GM19239 (cell line): ENCODE measurements at regions not wholly inside any gene's neighbourhood (a gene's known extent, or its start where the extent isn't known, plus 50 kb on each side); places are given as distances from the start of the nearest gene placed in this dataset.

Experiments used
- DNase-seq: peaks from one replicate; pipeline ENCODE4 v3.0.0; 2011; ENCODE audit warnings: low spot score; ENCODE audit not compliant: insufficient read length
- FAIRE-seq: peaks from 2 replicates; lab custom pipeline; 2011; peaks lifted over from hg19 to GRCh38; lab: Jason Lieb, UNC

GRCh38 chr20:53711333-53712211, 117.9 kb upstream of the ZNF217 start:
- DNase-seq = no peak
- FAIRE-seq = no peak

GRCh38 chr20:53708129-53708968, 114.7 kb upstream of the ZNF217 start:
- FAIRE-seq (peak; percentile 84), DNase-seq (no peak)

GRCh38 chr20:53707371-53708055, 113.9 kb upstream of the ZNF217 start:
- DNase-seq = no peak
- FAIRE-seq = peak; percentile 47

GRCh38 chr20:53706466-53707370, 113.1 kb upstream of the ZNF217 start:
- peak; percentile 82 for FAIRE-seq
- DNase-seq = no peak

GRCh38 chr20:53706008-53706465, 112.4 kb upstream of the ZNF217 start:
- FAIRE-seq (no peak), DNase-seq (no peak)

- FAIRE-seq (no peak), DNase-seq (no peak)
These were observed 109.0 kb upstream of the ZNF217 start for GRCh38 chr20:53702617-53703016.

- no peak for FAIRE-seq
- DNase-seq = no peak
These were observed 106.3 kb upstream of the ZNF217 start for GRCh38 chr20:53699906-53700305.

- FAIRE-seq = no peak
These were observed 105.5 kb upstream of the ZNF217 start for GRCh38 chr20:53699085-53699674.

GRCh38 chr20:53698371-53698978, 104.8 kb upstream of the ZNF217 start:
- DNase-seq = no peak
- no peak for FAIRE-seq

More at GRCh38 chr20:53699085-53699674, 105.5 kb upstream of the ZNF217 start:
- no peak for DNase-seq

GRCh38 chr20:53695797-53696527, 102.3 kb upstream of the ZNF217 start:
- FAIRE-seq (no peak), DNase-seq (no peak)

GRCh38 chr20:53693262-53693871, 99.7 kb upstream of the ZNF217 start:
- DNase-seq (no peak), FAIRE-seq (peak; percentile 83)

GRCh38 chr20:53692465-53693067, 98.9 kb upstream of the ZNF217 start:
- FAIRE-seq = no peak
- no peak for DNase-seq

- FAIRE-seq = no peak
These were observed 98.2 kb upstream of the ZNF217 start for GRCh38 chr20:53691811-53692192.

GRCh38 chr20:53691060-53691810, 97.6 kb upstream of the ZNF217 start:
- no peak for FAIRE-seq
- no peak for DNase-seq

More at GRCh38 chr20:53691811-53692192, 98.2 kb upstream of the ZNF217 start:
- no peak for DNase-seq

- FAIRE-seq (no peak), DNase-seq (no peak)
These were observed 94.4 kb upstream of the ZNF217 start for GRCh38 chr20:53688085-53688484.

GRCh38 chr20:53685070-53685595, 91.5 kb upstream of the ZNF217 start:
- no peak for FAIRE-seq
- DNase-seq = no peak
